HG03469 (cell line): ENCODE measurements at regions not wholly inside any gene's neighbourhood (a gene's known extent, or its start where the extent isn't known, plus 50 kb on each side); places are given as distances from the start of the nearest gene placed in this dataset.

ENCODE experiments used
- ATAC-seq: cut with Tn5 transposase; IDR thresholded peaks from one replicate; pipeline ENCODE4 v1.9.1; 2021; ENCODE audit warnings: mild to moderate bottlenecking, moderate library complexity, moderate number of reproducible peaks; ENCODE audit not compliant: unreplicated experiment

GRCh38 chr4:156596706-156597329, 374.8 kb downstream of the PDGFC start:
- ATAC-seq, result no peak

DNA sequence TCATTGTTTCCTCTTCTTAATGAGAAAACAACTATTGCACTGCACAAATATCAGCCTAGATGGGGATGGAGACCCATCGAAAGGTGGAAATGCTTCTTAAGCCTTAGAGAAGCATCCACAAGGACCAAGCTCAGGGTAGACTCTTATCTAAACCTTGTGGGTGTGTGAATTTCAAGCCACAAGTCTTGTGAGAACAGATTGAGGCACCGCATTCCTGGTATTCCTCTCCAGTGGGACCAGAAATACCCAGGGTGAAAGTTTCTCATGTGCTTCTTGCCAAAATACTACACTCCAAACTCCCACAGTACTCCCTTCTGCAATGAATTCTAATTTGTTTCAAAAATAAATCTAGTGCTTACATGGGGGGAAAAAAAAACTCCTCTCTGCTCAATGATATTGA, 375.6 kb downstream of the PDGFC start:
- no peak for ATAC-seq

GRCh38 chr4:156595041-156595440, 376.6 kb downstream of the PDGFC start:
- ATAC-seq, result no peak

- no peak for ATAC-seq
Observed at GRCh38 chr4:156594624-156595023, 377.0 kb downstream of the PDGFC start.

- ATAC-seq, result no peak
Observed at GRCh38 chr4:156593464-156593863, 378.1 kb downstream of the PDGFC start.

GRCh38 chr4:156591679-156592078, 379.9 kb downstream of the PDGFC start:
- ATAC-seq, result no peak

GRCh38 chr4:156584100-156584499, 387.5 kb downstream of the PDGFC start:
- ATAC-seq, result no peak

GRCh38 chr4:156583265-156583664, 388.3 kb downstream of the PDGFC start:
- no peak for ATAC-seq

GRCh38 chr4:156581282-156582063, 390.1 kb downstream of the PDGFC start:
- no peak for ATAC-seq

DNA sequence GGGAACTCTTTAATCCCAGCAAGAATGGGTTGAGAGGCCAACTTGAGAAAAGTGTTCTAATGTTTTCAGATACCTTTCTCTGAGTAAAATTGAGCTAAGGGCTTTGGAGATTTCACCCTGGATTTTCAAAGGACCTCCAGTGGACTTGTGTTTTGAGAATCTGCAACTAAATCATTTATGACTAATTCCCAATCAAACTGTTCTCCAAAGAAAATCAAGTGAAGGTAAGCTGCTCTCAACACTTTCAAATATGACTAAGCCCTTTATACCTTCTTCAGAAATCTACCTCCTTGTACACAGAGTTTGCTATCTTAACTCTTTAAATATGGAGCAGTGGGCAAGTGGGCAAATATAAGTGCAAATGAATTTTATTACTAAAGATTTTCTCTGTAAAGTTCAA, 392.9 kb downstream of the PDGFC start:
- ATAC-seq, result no peak

GRCh38 chr4:156578005-156578404, 393.6 kb downstream of the PDGFC start:
- no peak for ATAC-seq

- ATAC-seq, result no peak
Observed at GRCh38 chr4:156576946-156577345, 394.7 kb downstream of the PDGFC start.

GRCh38 chr4:156575430-156576073, 396.0 kb downstream of the PDGFC start:
- no peak for ATAC-seq

DNA sequence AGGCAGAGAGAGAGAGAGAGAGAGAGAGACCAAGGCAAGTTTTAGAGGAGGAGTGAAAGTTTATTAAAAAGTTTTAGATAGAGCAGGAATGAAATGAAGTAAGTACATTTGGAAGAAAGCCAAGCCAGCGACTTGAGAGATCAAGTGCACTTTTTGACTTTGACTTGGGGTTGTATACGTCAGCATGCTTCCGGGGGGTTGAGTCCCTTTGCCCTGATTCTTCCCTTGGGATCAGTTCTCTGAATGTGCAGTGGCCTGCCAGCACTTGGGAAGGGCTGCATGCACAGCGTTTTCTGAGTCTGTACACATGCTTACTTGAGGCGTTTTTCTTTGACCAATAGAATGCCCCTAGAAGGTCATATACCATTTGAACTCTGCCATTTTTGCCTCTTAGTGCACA, 400.5 kb downstream of the PDGFC start:
- ATAC-seq, result no peak

DNA sequence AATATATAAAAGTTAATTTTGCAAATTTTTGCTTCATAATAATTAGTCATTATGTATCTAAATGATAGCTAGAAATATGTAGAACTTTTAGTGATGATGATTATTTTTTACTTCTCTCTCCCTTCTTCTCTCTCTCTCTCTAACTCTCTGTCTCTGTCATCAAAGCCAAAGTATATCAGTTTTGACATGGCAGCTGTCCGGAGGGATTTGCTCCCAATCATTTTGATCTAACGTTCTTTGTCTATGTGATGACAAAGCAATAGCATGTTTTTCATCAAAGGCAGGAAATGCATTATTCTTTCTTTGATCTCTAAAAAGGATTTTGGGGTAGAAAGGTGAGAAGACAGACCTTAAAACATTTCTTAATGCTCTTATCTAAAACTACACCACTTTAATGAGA, 402.1 kb downstream of the PDGFC start:
- ATAC-seq, result no peak

GRCh38 chr4:156568484-156568883, 403.1 kb downstream of the PDGFC start:
- ATAC-seq, result no peak

- no peak for ATAC-seq
Observed at GRCh38 chr4:156568041-156568440, 403.6 kb downstream of the PDGFC start.

DNA sequence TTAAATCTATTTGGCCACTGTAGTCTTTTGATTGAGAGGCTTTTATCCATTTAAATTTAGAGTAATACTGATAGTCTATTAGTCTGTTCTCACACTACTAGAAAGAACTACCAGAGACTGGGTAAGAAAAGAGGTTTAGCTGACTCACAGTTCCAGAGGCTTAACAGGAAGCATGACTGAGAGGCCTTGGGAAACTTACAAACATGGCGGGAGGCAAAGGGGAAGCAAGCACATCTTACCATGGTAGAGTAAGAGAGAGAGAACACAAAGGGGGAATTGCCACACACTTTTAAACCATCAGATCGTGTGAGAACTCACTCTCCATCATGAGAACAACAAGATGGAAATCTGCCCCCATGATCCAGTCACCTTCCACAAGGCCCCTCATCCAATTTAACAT, 410.9 kb downstream of the PDGFC start:
- ATAC-seq, result no peak

DNA sequence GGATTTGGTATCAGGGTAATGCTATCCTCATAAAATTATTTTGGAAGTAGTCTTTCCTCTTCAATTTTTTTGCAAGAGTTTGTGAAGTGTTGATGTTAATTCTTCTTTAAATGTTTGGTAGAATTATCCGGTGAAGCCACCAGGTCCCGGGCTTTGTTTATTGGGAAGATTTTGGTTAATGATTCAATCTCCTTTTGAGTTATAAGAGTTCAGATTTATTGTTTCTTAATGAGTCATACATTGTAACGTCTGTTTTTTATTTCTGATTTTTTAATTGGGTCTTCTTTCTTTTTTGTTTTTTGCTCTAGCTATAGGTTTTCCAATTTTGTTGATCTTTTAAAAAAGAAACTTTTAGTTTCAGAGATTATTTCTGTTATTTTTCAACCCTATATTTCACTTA, 412.3 kb downstream of the PDGFC start:
- ATAC-seq, result no peak

- no peak for ATAC-seq
Observed at GRCh38 chr4:156558373-156559025, 413.1 kb downstream of the PDGFC start.

- ATAC-seq, result no peak
Observed at GRCh38 chr4:156557920-156558319, 413.7 kb downstream of the PDGFC start.

GRCh38 chr4:156556336-156556735, 415.3 kb downstream of the PDGFC start:
- ATAC-seq, result no peak
